Tibial nerve (tissue), 4 donors: ENCODE measurements at regions not wholly inside any gene's neighbourhood (a gene's known extent, or its start where the extent isn't known, plus 50 kb on each side); places are given as distances from the start of the nearest gene placed in this dataset.

Source experiments
- DNase-seq, 2 donors: peaks; one replicate each; pipeline ENCODE4 v3.0.0-alpha.2; 2019; ENCODE audit warnings: low spot score in 2 of 2
- H3K27ac ChIP-seq, 4 donors: fragments of 200-600 bp; sonication (generic) in 3 of 4; one replicate each; pipeline ENCODE4 v1.5.1; 2017 to 2019; ENCODE audit warnings: mild to moderate bottlenecking in 1 of 4
- H3K27me3 ChIP-seq, 2 donors: fragments of 200-600 bp; sonication (generic) in 1 of 2; one replicate each; pipeline versions ENCODE4 v1.5.1 to v1.6.0; 2017 to 2019
- H3K36me3 ChIP-seq, 3 donors: fragments of 200-600 bp; sonication (generic); one replicate each; pipeline ENCODE4 v1.5.1; 2018 to 2019
- H3K4me1 ChIP-seq, 4 donors: fragments of 200-600 bp; sonication (generic) in 3 of 4; one replicate each; pipeline ENCODE4 v1.5.1; 2017 to 2019
- H3K4me3 ChIP-seq, 4 donors: fragments of 200-600 bp; sonication (generic) in 3 of 4; one replicate each; pipeline ENCODE4 v1.5.1; 2017 to 2019; ENCODE audit warnings: mild to moderate bottlenecking in 1 of 4, moderate library complexity in 1 of 4
- H3K9me3 ChIP-seq, 4 donors: fragments of 200-600 bp; sonication (generic) in 3 of 4; one replicate each; pipeline ENCODE4 v1.5.1; 2017 to 2019
- CTCF ChIP-seq, 5 experiments: fragments of 200-600 bp in 3 of 5; fragments of 450-650 bp in 2 of 5; sonication (generic) in 3 of 5; IDR thresholded peaks; one replicate each; pipeline ENCODE4 v1.5.1; 2016 to 2019; ENCODE audit warnings: antibody characterized with exemption in 5 of 5, mild to moderate bottlenecking in 3 of 5, moderate library complexity in 2 of 5
- EP300 ChIP-seq, 2 donors: sonication (generic); formaldehyde crosslinking; IDR thresholded peaks; one replicate each; pipeline ENCODE4 v1.6.1; 2017; ENCODE audit warnings: antibody characterized with exemption in 2 of 2, mild to moderate bottlenecking in 1 of 2
- POLR2A ChIP-seq, 2 donors: fragments of 450-650 bp; IDR thresholded peaks; one replicate each; pipeline ENCODE4 v1.6.1; 2017; ENCODE audit warnings: antibody characterized with exemption in 2 of 2, mild to moderate bottlenecking in 2 of 2, moderate library complexity in 2 of 2
- WGBS, 2 donors: methylation state at CpG; one replicate each; pipeline ENCODE4 v1.1.5; 2018; 5-methylcytosine and 5-hydroxymethylcytosine counted together

- Histone ChIP-seq H3K4me1 (no peaks in the 10 kb centered on the region), H3K27ac (no peak overlapping the region), H3K4me3 (no peak overlapping the region), H3K27me3 (no peaks in the 10 kb centered on the region), H3K36me3 (no peaks in the 10 kb centered on the region), H3K9me3 (no peaks in the 10 kb centered on the region)
- DNase-seq = no peak
- WGBS, 2 donors = 91 to 93% methylated on average over 14 of the region's 14 CpGs
- TF ChIP-seq EP300 (IDR thresholded peaks at IDR 0.05) = no peak
- no peak for TF ChIP-seq CTCF (IDR thresholded peaks at IDR 0.05)
- no peak for TF ChIP-seq POLR2A (IDR thresholded peaks at IDR 0.05)
Observed at GRCh38 chr2:236910781-236911495, 174.8 kb upstream of the COPS8 start.

GRCh38 chr2:236912326-236913120, 173.2 kb upstream of the COPS8 start:
- H3K9me3 ChIP-seq = no peaks in the 10 kb centered on the region
- WGBS, 2 donors = 58 to 60% methylated on average over 18 of the region's 18 CpGs
- H3K27ac ChIP-seq = no peak overlapping the region
- no peaks in the 10 kb centered on the region for H3K36me3 ChIP-seq
- no peak for DNase-seq
- no peaks in the 10 kb centered on the region for H3K27me3 ChIP-seq
- no peak overlapping the region for H3K4me3 ChIP-seq
- no peaks in the 10 kb centered on the region for H3K4me1 ChIP-seq
- no peak for TF ChIP-seq POLR2A (IDR thresholded peaks at IDR 0.05)
- TF ChIP-seq EP300 (IDR thresholded peaks at IDR 0.05) = no peak
- TF ChIP-seq CTCF (IDR thresholded peaks at IDR 0.05) = no peak

- Histone ChIP-seq H3K4me3 (no peak overlapping the region), H3K4me1 (no peaks in the 10 kb centered on the region), H3K27me3 (no peaks in the 10 kb centered on the region), H3K9me3 (no peaks in the 10 kb centered on the region), H3K36me3 (no peaks in the 10 kb centered on the region), H3K27ac (no peak overlapping the region)
- TF ChIP-seq POLR2A (IDR thresholded peaks at IDR 0.05) (no peak), EP300 (IDR thresholded peaks at IDR 0.05) (no peak), CTCF (IDR thresholded peaks at IDR 0.05) (no peak)
- WGBS, 2 donors = 70 to 77% methylated on average over 2 of the region's 2 CpGs
- DNase-seq = no peak
Observed at GRCh38 chr2:236915186-236915585, 170.5 kb upstream of the COPS8 start.

- 75 to 80% methylated on average over 8 of the region's 8 CpGs for WGBS, 2 donors
- no peak for TF ChIP-seq CTCF (IDR thresholded peaks at IDR 0.05)
- TF ChIP-seq POLR2A (IDR thresholded peaks at IDR 0.05) = no peak
- TF ChIP-seq EP300 (IDR thresholded peaks at IDR 0.05) = no peak
Observed at GRCh38 chr2:236915726-236916125, 170.0 kb upstream of the COPS8 start.

GRCh38 chr2:236916181-236916580, 169.5 kb upstream of the COPS8 start:
- no peaks in the 10 kb centered on the region for H3K36me3 ChIP-seq
- TF ChIP-seq POLR2A (IDR thresholded peaks at IDR 0.05) = no peak
- TF ChIP-seq CTCF (IDR thresholded peaks at IDR 0.05) = no peak
- no peak for TF ChIP-seq EP300 (IDR thresholded peaks at IDR 0.05)
- H3K27ac ChIP-seq = no peak overlapping the region
- H3K4me3 ChIP-seq = no peak overlapping the region
- no peak for DNase-seq
- no peaks in the 10 kb centered on the region for H3K9me3 ChIP-seq
- no peaks in the 10 kb centered on the region for H3K27me3 ChIP-seq
- H3K4me1 ChIP-seq = no peaks in the 10 kb centered on the region
- 58 to 59% methylated on average over 3 of the region's 3 CpGs for WGBS, 2 donors

More at GRCh38 chr2:236915726-236916125, 170.0 kb upstream of the COPS8 start:
- no peaks in the 10 kb centered on the region for H3K4me1 ChIP-seq
- H3K27me3 ChIP-seq = no peaks in the 10 kb centered on the region
- peak in 1 of 2 donors; percentile 34 for DNase-seq
- no peaks in the 10 kb centered on the region for H3K36me3 ChIP-seq
- no peak overlapping the region for H3K27ac ChIP-seq
- H3K9me3 ChIP-seq = no peaks in the 10 kb centered on the region
- no peak overlapping the region for H3K4me3 ChIP-seq
